Islet of Langerhans (tissue), 1 donor: ENCODE measurements at regions not wholly inside any gene's neighbourhood (a gene's known extent, or its start where the extent isn't known, plus 50 kb on each side); places are given as distances from the start of the nearest gene placed in this dataset.

ENCODE experiments used
- FAIRE-seq: peaks from one replicate; lab custom pipeline; 2011; peaks lifted over from hg19 to GRCh38; lab: Jason Lieb, UNC

DNA sequence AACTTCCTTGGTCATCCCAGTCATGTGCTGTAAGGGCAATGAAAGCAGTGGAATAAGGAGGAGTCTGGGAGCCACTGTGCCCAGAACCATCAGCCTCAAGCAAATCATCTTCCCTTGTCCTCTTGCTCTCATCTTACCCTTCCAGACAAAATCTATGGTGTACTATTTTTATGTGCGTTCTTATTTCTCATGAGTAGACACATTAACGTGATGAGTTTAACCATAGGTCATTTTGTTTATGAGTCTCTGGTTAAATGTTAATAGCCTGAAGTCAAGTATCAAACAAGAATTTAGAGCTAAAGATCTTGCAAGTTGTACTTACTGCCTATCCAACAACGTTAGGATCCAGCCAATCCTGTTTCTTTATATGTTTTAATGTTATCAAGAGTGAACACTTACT lies 495.3 kb downstream of the SPRY1 start:
- FAIRE-seq, result no peak

DNA sequence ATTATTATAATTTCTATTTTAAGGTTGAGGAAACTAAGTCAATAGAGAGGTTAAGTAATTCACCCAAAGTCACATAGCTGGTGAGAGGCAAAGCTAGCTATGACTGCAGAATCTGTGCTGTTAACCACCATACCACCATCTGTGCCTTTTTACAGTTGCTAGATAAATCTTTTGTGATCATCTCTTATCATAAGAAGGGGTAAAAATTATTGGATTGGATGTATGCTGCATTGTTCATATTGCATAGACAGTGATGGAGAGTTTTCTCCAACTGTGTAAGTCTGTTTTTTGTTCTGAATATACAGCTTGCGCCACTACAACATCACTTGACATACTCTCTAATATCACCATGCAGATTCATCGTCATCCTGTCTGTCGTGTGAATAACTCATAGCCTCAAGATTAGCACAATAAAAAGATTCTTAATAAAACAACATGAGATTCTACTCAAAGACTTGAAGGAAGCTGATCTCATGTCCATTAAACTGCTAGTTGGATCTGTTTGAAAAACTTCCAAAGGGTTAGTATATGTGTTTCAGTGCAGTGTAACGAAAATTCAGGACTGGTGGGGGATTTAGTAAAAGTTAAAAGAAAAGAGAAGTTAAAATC lies 495.9 kb downstream of the SPRY1 start:
- FAIRE-seq, result no peak

DNA sequence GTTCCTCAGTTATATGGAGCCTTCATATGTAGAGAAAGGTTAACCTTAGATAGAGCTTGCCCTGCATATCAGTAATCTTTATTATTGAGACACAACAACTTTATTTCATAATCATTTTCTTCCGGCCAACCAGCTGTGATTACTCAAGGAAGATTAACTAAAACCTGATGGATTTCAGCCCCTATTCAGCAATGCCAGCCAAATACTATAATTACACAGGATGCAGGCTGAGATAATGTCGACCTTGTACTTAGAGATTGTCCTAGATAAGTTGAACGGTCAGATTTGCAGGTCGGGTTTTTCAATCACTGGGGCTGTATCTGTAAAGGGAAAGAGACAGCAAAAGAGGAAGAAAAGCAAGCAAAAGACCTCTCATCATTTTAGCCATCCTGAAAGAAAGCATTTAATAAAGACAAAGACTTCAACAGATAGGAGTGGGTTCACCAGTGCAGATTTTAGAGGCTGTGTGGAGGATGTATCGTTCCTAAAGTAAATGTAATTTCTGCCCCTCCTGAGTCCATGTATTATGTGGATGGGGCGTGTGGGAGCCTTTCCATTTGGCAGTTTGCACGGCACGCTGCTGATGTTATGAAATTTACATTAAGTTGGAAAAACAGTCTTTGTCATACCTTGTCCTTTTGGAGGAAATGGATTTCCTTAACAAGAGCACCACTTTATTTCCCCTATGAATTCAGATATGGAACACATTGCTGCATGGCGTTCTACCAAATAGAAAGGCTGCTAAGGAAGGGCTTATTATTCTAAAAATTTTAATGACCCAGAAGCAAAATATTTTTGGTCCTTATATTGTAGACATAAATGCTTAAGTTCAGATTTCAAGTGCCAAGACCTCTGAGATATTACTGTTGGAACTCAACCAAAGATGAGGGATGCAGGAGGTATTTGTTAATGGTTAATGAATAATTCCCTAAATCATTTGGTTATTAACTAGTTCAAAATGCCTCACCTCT lies 496.7 kb downstream of the SPRY1 start:
- FAIRE-seq, result no peak

DNA sequence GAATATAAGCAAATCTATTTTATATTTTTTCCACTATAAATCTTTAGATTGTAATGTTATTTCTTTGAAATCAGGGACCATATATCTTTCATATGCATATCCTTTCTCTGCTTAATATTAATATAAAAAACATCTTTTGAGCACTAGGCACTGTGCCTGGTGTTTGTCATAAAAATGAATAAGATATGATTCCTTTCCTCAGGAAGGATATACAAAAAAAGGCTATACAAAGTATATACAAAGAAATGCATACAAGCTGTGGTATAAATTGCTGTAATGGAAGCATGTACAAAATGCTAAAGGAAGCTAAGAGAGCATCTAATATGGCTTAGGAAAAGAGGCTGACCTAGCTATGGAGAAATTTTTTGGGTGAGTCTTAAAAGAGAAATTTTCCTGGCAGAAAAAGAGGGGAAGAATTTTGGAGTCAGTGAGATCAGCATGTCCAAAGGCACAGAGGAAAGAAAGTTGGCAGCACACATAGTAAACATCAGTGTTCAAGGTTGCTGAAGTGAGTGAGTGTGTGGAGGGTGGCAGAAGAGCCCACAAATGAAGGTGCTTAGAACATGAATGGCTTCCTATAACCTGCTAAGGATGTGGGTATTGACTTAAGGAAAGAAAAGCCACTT lies 500.0 kb downstream of the SPRY1 start:
- FAIRE-seq, result no peak

DNA sequence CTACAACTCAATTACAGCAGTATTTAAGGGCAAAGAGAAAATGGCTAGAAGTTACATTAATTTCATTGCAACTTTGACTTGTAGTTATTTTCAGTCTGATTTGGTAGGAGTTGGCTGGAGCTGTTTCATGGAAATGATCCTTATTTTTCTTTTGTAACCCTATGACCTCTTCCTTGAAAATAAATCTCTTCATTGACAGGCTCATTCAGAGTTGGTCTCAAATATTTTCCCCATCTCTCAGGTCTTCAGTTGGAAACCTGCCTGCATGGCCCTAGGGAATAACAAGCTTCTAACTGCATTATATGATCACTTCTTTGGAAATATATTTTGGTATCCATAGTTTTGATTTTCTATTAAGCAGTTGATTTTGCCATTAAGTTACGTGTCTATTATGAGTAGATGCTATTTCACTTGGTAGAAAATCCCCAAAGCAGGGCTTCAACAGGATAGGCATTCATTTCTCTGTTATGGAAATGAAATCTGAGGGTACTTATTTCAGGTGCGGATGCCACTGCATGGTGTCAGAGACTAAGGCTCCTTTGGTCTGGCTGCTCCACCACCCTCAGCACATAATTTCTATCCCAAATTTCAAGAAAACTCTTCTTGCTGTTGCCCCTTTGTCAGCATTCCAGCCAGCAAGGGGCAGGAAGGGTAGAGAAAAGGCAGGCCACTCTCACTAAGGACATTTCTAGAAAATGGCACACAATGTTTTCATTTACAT lies 502.5 kb downstream of the SPRY1 start:
- FAIRE-seq, result no peak

DNA sequence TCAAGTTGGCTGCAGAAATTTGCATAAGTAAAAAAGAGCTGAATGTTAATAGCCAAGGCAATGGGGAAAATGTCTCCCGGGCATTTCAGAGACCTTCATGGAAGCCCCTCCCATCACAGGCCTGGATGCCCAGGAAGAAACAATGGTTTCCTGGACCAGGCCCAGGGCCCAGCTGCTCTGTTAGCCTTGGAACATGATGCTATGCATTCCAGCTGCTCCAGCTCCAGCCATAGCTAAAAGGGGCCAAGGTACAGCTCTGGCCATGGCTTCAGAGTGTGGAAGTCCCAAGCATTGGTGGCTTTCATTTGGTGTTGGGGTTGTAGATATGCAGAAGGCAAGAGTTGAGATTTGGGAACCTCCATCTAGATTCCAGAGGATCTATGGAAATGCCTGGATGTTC lies 508.3 kb downstream of the SPRY1 start:
- FAIRE-seq, result no peak

DNA sequence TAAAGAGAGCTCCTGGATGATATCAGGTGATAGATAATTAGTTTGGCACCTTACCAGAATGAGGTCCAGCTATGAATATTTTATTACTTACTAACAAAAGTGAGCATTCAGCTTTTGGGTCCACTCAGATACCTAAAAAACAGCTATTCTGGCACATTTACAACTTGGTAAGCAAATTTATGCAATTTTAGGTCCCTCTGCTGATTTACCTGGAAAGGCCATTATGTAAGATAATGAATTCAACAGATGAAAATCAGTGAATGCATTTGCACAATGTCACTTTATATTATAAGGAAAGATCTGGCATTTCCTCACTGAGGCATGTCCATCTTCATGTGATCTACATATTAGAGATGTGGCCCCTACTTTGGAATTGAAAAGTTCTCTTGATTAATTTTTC lies 517.0 kb downstream of the SPRY1 start:
- FAIRE-seq, result no peak

DNA sequence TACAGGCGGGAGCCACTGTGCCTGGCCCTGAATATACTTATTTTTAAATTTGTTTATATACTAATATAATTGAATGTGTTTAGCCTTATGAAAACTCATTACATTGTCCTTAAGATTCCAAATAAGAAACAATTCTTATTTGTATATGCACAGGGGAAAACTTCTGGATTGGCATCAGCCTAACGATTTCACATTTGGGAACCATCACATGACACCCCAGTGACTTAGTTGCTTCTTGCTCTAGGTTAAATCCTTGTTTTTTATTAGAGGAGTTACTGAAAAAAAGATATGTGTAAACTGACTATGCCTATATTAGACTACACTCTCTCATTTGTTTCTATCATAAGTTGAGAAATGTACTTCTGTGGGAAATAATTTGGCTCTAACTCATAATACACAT lies 520.2 kb downstream of the SPRY1 start:
- FAIRE-seq, result no peak

DNA sequence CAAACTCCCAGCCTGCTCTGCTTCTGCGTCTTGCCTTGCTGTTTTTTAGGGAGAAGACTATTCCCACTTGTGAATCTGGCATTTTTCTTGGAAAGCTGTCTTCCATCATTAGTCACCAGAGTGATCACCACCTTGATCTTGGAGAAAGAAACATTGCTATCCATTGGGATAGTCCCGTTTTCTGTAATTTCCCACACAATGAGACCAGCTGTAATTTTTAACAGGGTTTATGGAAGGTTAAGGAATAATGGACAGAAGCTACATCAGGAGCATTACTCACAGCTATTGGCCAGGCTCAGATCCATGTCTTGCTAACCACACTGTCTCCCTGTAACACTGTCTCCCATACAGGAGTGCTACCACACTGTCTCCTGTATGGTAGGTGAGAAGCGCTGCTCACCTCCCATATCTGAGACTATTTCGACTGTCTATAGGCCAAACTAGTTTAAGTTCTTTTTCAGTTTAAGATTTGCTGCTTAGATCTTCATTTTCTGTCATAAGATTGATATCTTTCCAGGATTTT lies 523.0 kb downstream of the SPRY1 start:
- no peak for FAIRE-seq

DNA sequence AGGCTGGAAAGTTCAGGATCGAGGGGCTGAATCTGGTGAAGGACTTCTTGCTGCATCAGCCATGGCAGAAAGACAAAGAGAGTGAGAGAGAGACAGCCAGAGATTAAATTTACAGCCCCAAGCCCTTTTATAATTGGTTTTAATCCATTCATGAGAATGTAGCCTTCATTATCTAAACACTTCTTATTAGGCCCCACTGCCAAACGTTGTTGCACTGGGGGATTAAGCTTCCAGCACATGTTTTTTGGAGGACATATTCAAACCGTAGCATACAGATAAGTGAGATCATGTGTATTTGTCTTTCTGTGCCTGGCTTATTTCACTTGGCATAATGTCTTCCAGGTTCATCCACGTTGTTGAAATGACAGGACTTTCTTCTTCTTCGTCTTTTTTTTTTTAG lies 524.7 kb downstream of the SPRY1 start:
- FAIRE-seq, result no peak

DNA sequence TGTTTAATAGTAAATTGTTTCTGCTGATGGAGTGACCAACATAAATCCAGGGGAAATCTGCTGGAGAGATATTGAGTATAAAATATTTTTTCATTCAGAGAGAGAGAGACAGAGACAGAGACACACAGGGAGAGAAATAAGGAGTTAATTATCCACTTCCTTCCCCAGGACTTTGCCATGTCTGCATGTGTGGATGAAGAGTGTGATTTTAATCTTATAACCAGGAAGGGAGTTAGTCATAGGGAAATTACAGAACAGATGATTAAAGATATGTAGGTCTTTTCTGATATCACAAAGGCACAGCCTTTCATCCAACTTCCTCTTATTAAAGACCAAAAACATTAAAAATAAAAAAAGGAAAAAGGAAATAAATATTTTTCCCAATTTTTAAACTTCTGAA lies 526.3 kb downstream of the SPRY1 start:
- FAIRE-seq, result peak; percentile 73

DNA sequence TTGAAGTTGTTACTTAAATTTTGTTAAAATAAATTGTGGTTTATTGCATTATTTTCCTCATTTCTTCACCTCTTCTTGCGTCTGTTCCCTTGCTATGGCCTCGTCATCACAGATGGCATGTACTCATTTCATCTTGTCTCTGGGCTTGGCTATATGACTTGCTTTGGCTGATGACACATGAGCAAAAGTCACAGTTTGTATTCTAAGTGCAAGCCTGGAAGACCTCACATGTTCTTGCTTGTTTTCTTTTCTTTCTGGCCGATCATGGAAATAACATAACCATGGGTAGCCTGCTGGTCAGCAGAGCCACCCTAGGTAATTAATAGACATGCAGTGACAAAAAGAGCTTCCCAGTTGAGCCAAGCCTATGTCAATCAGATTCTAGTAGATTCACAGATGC lies 527.9 kb downstream of the SPRY1 start:
- FAIRE-seq, result no peak

DNA sequence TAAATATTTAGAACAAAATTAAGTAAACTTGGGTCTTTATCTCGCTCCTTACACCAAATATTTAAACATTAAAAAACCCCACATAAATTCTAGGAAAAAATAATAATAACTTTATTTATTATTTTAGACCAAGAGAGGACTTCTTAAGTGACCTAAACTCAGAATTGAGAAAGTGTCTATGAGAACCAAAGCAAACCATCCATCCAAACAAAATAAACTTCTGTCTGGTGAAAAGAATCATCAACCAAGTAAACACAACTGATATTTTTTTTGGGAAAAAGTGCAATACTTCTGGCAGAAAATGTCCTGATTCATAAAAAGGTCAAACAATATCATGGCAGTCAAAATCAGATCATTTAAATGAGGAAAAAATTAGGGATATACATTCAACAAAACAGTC lies 533.0 kb downstream of the SPRY1 start:
- no peak for FAIRE-seq

DNA sequence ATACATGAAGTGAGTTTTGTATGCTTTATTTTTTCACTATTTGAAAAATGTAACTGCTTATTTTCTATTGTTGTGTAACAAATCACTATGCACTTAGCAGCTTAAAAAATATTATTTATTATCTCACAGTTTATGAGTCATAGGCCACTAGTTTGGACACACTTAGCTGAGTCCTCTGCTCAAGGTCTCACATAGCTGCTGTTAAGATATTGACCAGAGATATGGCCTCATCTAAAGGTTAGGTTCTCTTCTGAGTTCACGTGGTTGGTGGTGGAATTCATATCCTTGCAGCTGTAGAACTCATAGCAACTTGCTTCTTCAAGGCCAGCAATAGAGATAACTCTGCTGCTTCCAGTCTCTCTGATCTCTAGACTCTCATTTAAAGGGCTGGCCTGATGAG lies 534.4 kb downstream of the SPRY1 start:
- no peak for FAIRE-seq

DNA sequence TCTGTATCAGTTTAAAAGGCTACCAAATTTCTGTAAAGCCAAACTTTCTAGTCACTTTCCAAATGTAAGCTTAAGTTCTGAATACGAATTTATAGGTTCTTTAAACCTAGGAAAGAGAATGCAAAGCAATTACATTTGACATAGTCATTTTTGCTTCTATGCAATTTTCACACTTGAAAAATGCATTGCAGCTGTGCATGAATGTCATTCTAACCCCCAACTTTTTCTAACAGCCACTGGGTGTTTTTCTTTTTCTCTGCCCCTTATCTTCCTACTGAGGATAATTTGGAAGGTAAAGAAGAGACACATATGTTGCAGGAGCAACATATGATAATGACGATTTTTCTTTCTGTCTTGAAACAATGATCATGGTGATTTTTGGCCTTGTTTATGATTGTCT lies 537.5 kb downstream of the SPRY1 start:
- no peak for FAIRE-seq

DNA sequence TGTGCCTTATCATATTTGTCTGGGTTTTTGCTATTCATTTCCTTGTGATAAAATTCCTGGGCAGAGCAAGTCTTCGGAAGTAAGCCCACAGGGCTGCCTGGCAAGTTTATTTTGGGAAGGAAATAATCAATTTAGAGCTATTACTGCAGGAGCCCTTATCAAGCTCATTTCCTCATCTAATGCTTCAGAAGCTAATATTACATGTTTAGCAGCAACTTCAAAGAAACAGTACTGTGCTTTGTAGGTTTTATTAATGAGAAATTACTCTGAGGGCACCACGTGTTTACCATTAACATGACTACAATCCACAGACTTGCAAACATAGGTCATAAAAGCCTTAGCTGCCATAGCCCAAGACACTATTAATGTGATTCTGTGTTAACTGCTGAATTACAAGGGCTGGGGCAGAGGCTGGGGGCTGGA lies 540.0 kb downstream of the SPRY1 start:
- no peak for FAIRE-seq

DNA sequence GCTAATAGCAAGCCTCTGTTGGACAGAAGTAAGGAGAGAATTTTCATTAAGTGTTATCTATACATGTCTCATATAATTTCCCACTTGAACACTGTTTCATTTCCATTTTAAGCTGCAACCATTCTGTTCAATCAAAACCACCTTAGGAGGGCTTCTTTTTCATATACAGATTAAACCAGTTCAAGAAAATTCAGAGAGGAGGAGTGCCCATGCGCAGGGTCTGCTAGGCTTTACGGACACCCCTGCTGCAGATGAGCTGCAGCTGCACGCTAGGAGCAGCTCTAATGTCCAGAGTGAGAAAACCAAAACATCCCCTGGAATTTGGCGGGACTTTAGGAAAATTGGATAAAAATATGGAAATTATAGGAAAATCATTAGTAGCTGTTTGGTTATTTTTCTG lies 541.0 kb downstream of the SPRY1 start:
- no peak for FAIRE-seq

DNA sequence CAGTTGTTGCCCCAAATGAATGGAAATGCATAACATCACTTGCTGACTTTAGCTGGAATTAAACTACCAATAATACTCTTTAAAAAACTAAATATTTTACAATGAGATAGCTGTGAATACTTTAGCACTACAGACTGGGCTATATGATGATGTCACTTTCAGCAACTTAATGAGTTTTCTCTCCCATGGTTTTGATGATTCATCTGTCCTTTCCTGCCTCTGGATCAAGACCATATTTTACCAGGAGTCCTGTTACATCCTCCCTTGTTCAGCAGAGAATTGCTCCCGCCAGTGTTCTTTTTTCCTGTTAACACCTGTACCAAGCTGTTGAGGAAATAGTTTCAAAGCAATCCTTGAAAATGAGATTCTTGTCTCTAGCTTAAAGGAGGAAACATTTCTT lies 543.0 kb downstream of the SPRY1 start:
- FAIRE-seq, result no peak

DNA sequence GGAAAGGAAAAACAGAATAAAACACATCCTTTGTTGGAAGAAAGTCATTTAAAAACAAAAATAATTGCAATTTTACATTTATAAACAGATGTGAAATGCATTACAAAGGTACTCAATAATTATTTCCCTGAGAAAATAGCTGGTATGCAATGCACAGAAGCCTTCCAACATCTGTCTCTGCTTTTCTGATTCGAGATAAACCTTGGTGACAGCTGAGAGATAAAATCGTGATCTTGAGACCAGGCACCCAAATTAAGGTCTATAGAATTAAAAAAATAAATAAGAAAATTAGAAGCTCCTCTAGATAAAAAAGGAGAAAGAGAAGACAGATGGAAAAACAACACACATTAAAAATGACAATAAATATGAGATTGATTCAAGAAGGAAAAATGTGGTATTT lies 544.0 kb downstream of the SPRY1 start:
- FAIRE-seq, result no peak

DNA sequence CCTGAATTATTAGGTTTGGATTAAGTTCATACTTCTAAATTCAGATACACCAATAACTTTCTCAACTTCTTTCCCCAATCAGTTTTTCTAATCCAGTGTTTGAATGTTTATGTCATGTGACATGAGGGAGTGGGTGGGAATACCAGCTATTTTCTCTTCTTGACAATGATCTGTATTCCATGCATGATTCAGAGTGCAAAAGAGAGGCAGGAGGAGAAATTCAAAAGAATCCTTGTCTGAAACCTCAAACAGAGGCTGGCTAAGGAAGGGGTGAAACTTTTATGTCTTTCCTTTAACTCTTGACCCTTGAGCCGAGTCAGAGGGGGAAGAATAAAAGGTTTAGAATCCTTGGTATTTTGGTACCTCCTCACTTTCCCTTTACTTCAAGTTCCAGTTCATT lies 544.7 kb downstream of the SPRY1 start:
- FAIRE-seq, result no peak

DNA sequence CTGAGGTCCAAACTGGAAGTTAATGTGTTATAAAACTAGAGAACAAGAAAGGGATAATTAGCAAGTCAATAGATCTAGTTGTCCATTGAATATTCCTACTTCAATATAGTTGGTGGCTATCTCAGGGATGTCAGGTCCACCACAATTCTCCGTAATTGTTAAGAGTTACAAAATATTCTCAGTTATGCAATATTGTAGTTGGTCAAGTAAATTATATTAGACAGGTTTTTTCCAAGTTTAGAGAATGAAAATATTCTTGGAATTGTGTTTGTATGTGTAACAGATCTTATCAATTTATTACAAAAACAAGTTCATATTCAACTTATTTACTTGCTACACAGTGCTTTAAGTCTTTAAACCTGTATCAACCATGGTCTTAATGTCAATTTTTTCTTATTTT lies 547.4 kb downstream of the SPRY1 start:
- FAIRE-seq, result no peak

DNA sequence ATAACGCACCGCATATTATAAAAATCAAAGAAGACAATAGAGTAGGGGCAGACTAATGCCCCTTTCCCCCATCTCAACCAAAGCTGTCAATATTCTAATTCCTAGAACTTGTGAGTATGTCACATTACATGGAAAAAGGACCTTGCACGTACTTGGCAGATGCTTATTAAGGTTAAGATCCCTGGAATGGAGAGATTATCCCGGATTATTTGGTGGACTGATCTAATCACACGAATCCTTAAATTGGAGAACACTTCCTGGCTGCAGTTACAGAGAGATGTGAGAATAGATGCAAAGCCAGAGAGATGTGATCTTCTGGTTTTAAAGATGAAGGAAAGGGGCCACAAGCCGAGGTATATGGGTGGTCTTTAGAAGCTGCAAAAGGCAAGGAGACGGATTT lies 548.7 kb downstream of the SPRY1 start:
- no peak for FAIRE-seq

DNA sequence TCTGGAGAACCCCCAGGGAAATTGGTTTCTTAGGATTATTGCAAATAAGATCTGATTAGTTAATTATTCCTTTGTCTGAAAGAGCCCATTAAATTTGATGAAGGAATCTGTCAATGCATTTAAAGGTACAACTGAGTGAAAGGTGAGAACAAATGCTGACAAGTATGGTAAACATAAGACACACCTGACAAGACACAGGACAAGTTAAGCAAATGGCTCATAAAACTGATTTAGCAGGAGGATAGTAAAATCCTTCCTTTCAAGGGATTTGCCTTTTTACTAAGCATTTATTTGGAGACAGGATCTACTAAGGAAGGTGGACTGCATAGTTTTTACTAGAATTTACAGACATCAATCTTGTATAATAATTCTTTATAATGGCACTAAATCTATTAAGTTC lies 553.9 kb downstream of the SPRY1 start:
- no peak for FAIRE-seq
